K562 (cell line): ENCODE measurements at regions not wholly inside any gene's neighbourhood (a gene's known extent, or its start where the extent isn't known, plus 50 kb on each side); places are given as distances from the start of the nearest gene placed in this dataset.

ENCODE experiments used
- ATAC-seq: fragments of 200-7000 bp; cut with Tn5 transposase; 3 replicates; pipeline ENCODE4 v1.9.1; 2020; ENCODE audit warnings: moderate library complexity
- BruUV-seq: library from RNA; stranded (reverse); fragments of 400-500 nt; replicated peaks from 2 replicates; lab custom pipeline; 2021; lab: Mats Ljungman, UMichigan
- CTCF ChIA-PET: fragments of 300-600 bp; formaldehyde crosslinking; extraction: SDS; loops from one replicate; lab custom pipeline; 2021; ENCODE audit warnings: low intra/inter-chr PET ratio; lab: Yijun Ruan, JAX
- POLR2A ChIA-PET: fragments of 300-600, 350-650 bp; sonication (Branson Sonifier 250); formaldehyde crosslinking; extraction: SDS; loops from one replicate; lab custom pipeline; 2021; ENCODE audit warnings: antibody characterized with exemption, inconsistent platforms; lab: Yijun Ruan, JAX
- DNase-seq, 4 experiments: peaks; one replicate each; pipeline versions ENCODE4 v3.0.0 to v3.0.0-alpha.2; 2011 to 2018; ENCODE audit warnings: low spot score in 3 of 4, mixed read lengths in 3 of 4; ENCODE audit errors: extremely low read depth in 1 of 4
- FAIRE-seq: peaks from 2 replicates; lab custom pipeline; 2011; peaks lifted over from hg19 to GRCh38; lab: Jason Lieb, UNC
- H2AFZ ChIP-seq: 2 replicates; pipeline ENCODE4 v1.6.0; 2011; ENCODE audit warnings: low read depth, low read length, control low read depth, inconsistent platforms
- H3K27ac ChIP-seq: fragments of 200-600 bp; 3 replicates; pipeline ENCODE4 v1.8.0; 2011; ENCODE audit warnings: low read depth, mild to moderate bottlenecking, control low read depth, inconsistent platforms, low read length, moderate library complexity, mixed read lengths; ENCODE audit errors: extremely low read depth
- H3K27me3 ChIP-seq, 2 experiments: fragments of 300-600 bp in 1 of 2; 2 replicates in 1 of 2; 3 replicates in 1 of 2; pipeline versions ENCODE4 v1.6.0 to v1.8.0; 2011; ENCODE audit warnings: inconsistent platforms in 2 of 2, low read length in 2 of 2, mild to moderate bottlenecking in 1 of 2, mixed read lengths in 1 of 2, moderate library complexity in 1 of 2; ENCODE audit not compliant: control insufficient read depth in 2 of 2, insufficient read depth in 2 of 2
- H3K36me3 ChIP-seq: fragments of 300-600 bp; 3 replicates; pipeline ENCODE4 v1.8.0; 2011; ENCODE audit warnings: mild to moderate bottlenecking, low read length, inconsistent platforms; ENCODE audit not compliant: control insufficient read depth, insufficient read depth
- H3K4me1 ChIP-seq, 2 experiments: fragments of 200-600 bp in 1 of 2; replicated peaks in 1 of 2; 2 replicates in 1 of 2; 3 replicates in 1 of 2; pipeline versions ENCODE4 v1.5.1 to v1.8.0; 2011; ENCODE audit warnings: inconsistent platforms in 2 of 2, low read length in 2 of 2, mild to moderate bottlenecking in 1 of 2, mixed read lengths in 1 of 2, moderate library complexity in 1 of 2; ENCODE audit not compliant: control insufficient read depth in 2 of 2, insufficient read depth in 2 of 2
- H3K4me2 ChIP-seq: 2 replicates; pipeline ENCODE4 v1.6.1; 2011; ENCODE audit warnings: low read length, control low read depth, inconsistent platforms, mixed read lengths; ENCODE audit not compliant: insufficient read depth
- H3K4me3 ChIP-seq: fragments of 200-600 bp; sonication (generic), shearing (Covaris generic); 2 replicates; pipeline ENCODE4 v1.5.1; 2016; ENCODE audit warnings: control low read depth, inconsistent platforms
- H3K79me2 ChIP-seq: fragments of 200-600 bp; 3 replicates; pipeline ENCODE4 v1.8.0; 2011; ENCODE audit warnings: low read length, inconsistent platforms; ENCODE audit not compliant: control insufficient read depth, insufficient read depth
- H3K9ac ChIP-seq, 2 experiments: 2 replicates each; pipeline versions ENCODE4 v1.6.0 to v1.6.1; 2011; ENCODE audit warnings: low read depth in 2 of 2, low read length in 2 of 2, control low read depth in 1 of 2, inconsistent platforms in 1 of 2, mild to moderate bottlenecking in 1 of 2, mixed read lengths in 1 of 2; ENCODE audit not compliant: insufficient read depth in 1 of 2
- H3K9me1 ChIP-seq: one replicate; pipeline ENCODE4 v1.6.0; 2011; ENCODE audit warnings: inconsistent platforms, mild to moderate bottlenecking, low read length, moderate library complexity; ENCODE audit not compliant: control insufficient read depth, insufficient read depth
- H3K9me3 ChIP-seq: replicated peaks from 2 replicates; pipeline ENCODE4 v1.5.1; 2011; ENCODE audit warnings: low read depth, low read length, inconsistent platforms; ENCODE audit not compliant: control insufficient read depth, insufficient read depth
- H4K20me1 ChIP-seq: replicated peaks from 2 replicates; pipeline ENCODE4 v1.6.1; 2011; ENCODE audit warnings: low read length, inconsistent platforms, mixed read lengths; ENCODE audit not compliant: control insufficient read depth, insufficient read depth
- CBFA2T2 ChIP-seq: fragments of 450-650 bp; conservative IDR thresholded peaks from 2 replicates; pipeline ENCODE4 v1.6.1; 2017; ENCODE audit warnings: mild to moderate bottlenecking
- ETS1 ChIP-seq: conservative IDR thresholded peaks from 2 replicates; pipeline ENCODE4 v1.6.1; 2011; ENCODE audit warnings: low read depth, mild to moderate bottlenecking, low read length; ENCODE audit not compliant: control insufficient read depth
- HOXB6 ChIP-seq: fragments of 250-450 bp; sonication (Bioruptor Pico); IDR thresholded peaks from 2 replicates; pipeline ENCODE4 v1.5.1; 2022; ENCODE audit warnings: mild to moderate bottlenecking, borderline replicate concordance
- MAFK ChIP-seq: IDR thresholded peaks from 2 replicates; pipeline ENCODE4 v1.6.1; 2011; ENCODE audit warnings: low read length, improper control_type of control experiment
- NR1H2 ChIP-seq: sonication (generic); formaldehyde crosslinking; IDR thresholded peaks from 2 replicates; pipeline ENCODE4 v1.4.0; 2020; ENCODE audit warnings: mild to moderate bottlenecking, missing genetic modification reagents
- TCF7L2 ChIP-seq: fragments of 150-350 bp; IDR thresholded peaks from 2 replicates; pipeline ENCODE4 v1.6.1; 2016; ENCODE audit warnings: low read depth, mild to moderate bottlenecking, low read length, moderate library complexity
- ZNF79 ChIP-seq: fragments of 250-450 bp; sonication (Bioruptor Pico); IDR thresholded peaks from 2 replicates; pipeline ENCODE4 v1.4.0; 2020; ENCODE audit warnings: low read depth, mild to moderate bottlenecking, moderate library complexity
- WGBS: fragments of 100-300 bp; shearing (Covaris generic); methylation state at CpG from one replicate; pipeline ENCODE4 v1.1.6; 2016; ENCODE audit warnings: low coverage, mixed read lengths; ENCODE audit not compliant: insufficient coverage; ENCODE audit errors: missing lambda C conversion rate; 5-methylcytosine and 5-hydroxymethylcytosine counted together
- in situ Hi-C: fragments of 300-500 bp; cut with MboI; formaldehyde crosslinking; loops from 4 replicates; pipeline ENCODE4 v1.15.0; 2018; ENCODE audit warnings: inconsistent platforms, mixed read lengths
- intact Hi-C: fragments of 100-400 bp; cut with micrococcal nuclease; formaldehyde crosslinking; loops from 2 replicates; pipeline ENCODE4 v1.14.2; 2022
- TF ChIP-seq, protein P1 (sequence below): fragments of 450-650 bp; formaldehyde crosslinking; IDR thresholded peaks from 2 replicates; pipeline ENCODE4 v1.4.0; 2020; ENCODE audit warnings: mild to moderate bottlenecking, mixed read lengths
- TF ChIP-seq, protein P2 (sequence below): fragments of 250-450 bp; sonication (Bioruptor Pico); IDR thresholded peaks from 2 replicates; pipeline ENCODE4 v1.4.0; 2020; ENCODE audit warnings: borderline replicate concordance

GRCh38 chr2:217706095-217706494, 296.7 kb downstream of the TNS1 start:
- TF ChIP-seq, protein P1, sequence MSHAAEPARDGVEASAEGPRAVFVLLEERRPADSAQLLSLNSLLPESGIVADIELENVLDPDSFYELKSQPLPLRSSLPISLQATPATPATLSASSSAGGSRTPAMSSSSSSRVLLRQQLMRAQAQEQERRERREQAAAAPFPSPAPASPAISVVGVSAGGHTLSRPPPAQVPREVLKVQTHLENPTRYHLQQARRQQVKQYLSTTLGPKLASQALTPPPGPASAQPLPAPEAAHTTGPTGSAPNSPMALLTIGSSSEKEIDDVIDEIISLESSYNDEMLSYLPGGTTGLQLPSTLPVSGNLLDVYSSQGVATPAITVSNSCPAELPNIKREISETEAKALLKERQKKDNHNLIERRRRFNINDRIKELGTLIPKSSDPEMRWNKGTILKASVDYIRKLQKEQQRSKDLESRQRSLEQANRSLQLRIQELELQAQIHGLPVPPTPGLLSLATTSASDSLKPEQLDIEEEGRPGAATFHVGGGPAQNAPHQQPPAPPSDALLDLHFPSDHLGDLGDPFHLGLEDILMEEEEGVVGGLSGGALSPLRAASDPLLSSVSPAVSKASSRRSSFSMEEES (CRISPR knock-in tag): peak; percentile 57
- TF ChIP-seq HOXB6 (no peak), MAFK (no peak), TCF7L2 (no peak)
- no peaks in the 10 kb centered on the region for H3K79me2 ChIP-seq
- WGBS: 0% methylated on average over 1 of the region's 1 CpG
- peaks cover 0 to under 1% of the 10 kb centered on the region in 2 experiments; a peak in 2 of 5 replicates for H3K27me3 ChIP-seq
- no peak overlapping the region for H3K4me2 ChIP-seq
- H3K27ac ChIP-seq: no peak overlapping the region
- ChIA-PET CTCF (no interaction called here), POLR2A (no interaction called here)
- no peak for FAIRE-seq
- H3K9me1 ChIP-seq: no peaks in the 10 kb centered on the region
- no peak for ATAC-seq
- H3K4me3 ChIP-seq: no peak overlapping the region
- in situ Hi-C loops: loop anchor here (25.0 kb wide), 1 partner anchor 1019 kb away; the partner anchor contains the start of gene IGFBP5
- DNase-seq: no peak
- H3K36me3 ChIP-seq: no peaks in the 10 kb centered on the region
- intact Hi-C loops: no loop called here
- BruUV-seq: no TSS peak
- H3K9ac ChIP-seq: no peak overlapping the region
- no peaks in the 10 kb centered on the region for H3K4me1 ChIP-seq
- no peak overlapping the region for H2AFZ ChIP-seq
- no peaks in the 10 kb centered on the region for H4K20me1 ChIP-seq
- H3K9me3 ChIP-seq: no peaks in the 10 kb centered on the region

DNA sequence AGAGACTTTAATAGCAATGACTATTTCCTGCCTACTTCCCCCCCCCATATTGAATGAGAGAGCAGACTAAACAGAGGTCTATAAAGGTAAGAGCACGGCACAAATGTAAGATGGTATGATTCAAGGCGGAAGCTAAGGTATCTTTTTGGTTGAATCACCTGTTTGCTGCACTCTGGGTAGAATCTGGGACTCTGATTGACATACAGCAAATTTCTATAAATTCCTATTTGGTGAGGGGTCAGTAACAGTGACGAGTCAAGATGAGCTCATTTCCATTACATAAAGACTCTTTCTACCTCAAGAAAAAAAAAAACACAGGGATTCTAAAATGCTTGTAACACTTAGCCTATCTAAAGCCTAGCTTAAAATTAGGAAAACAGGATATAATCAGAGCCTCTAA, 297.3 kb downstream of the TNS1 start:
- H3K27me3 ChIP-seq: no peaks in the 10 kb centered on the region
- ChIA-PET CTCF (no interaction called here), POLR2A (interaction anchor here (0.6 kb wide), 1 partner anchor 10 kb away, joined by 4 read pairs; no protein-coding TSS in a partner anchor)
- BruUV-seq: no TSS peak
- H3K79me2 ChIP-seq: no peaks in the 10 kb centered on the region
- H3K9me3 ChIP-seq: no peaks in the 10 kb centered on the region
- intact Hi-C loops: no loop called here
- H4K20me1 ChIP-seq: no peaks in the 10 kb centered on the region
- ATAC-seq: no peak
- no peak for DNase-seq
- H3K36me3 ChIP-seq: no peaks in the 10 kb centered on the region
- no peak overlapping the region for H3K27ac ChIP-seq
- H3K4me3 ChIP-seq: no peak overlapping the region
- H3K9ac ChIP-seq: no peak overlapping the region
- no peak overlapping the region for H2AFZ ChIP-seq
- H3K4me2 ChIP-seq: no peak overlapping the region
- FAIRE-seq: no peak
- in situ Hi-C loops: loop anchor here (25.0 kb wide), 1 partner anchor 1018 kb away; the partner anchor contains the start of gene IGFBP5
- H3K9me1 ChIP-seq: no peaks in the 10 kb centered on the region
- WGBS: 0% methylated on average over 3 of the region's 3 CpGs
- H3K4me1 ChIP-seq: no peaks in the 10 kb centered on the region
- TF ChIP-seq, protein P2, sequence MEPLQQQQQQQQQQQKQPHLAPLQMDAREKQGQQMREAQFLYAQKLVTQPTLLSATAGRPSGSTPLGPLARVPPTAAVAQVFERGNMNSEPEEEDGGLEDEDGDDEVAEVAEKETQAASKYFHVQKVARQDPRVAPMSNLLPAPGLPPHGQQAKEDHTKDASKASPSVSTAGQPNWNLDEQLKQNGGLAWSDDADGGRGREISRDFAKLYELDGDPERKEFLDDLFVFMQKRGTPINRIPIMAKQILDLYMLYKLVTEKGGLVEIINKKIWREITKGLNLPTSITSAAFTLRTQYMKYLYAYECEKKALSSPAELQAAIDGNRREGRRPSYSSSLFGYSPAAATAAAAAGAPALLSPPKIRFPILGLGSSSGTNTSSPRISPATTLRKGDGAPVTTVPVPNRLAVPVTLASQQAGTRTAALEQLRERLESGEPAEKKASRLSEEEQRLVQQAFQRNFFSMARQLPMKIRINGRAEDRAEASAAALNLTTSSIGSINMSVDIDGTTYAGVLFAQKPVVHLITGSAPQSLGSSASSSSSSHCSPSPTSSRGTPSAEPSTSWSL: no peak
- TF ChIP-seq ZNF79 (CRISPR knock-in tag) (no peak), CBFA2T2 (no peak), ETS1 (no peak), NR1H2 (CRISPR knock-in tag) (no peak)
